CD4-positive, alpha-beta memory T cell (primary cell): ENCODE measurements at regions not wholly inside any gene's neighbourhood (a gene's known extent, or its start where the extent isn't known, plus 50 kb on each side); places are given as distances from the start of the nearest gene placed in this dataset.
"Not testable (repeated sequence)": the region's sequence is repeated elsewhere in the genome, so short reads cannot be mapped to it uniquely, and the experiment has no call there.

Source experiments
- CTCF ChIA-PET: fragments of 350-600 bp; sonication (Branson Sonifier 250); formaldehyde crosslinking; loops from one replicate; lab custom pipeline; 2021; ENCODE audit warnings: inconsistent platforms; ENCODE audit not compliant: partially characterized antibody; lab: Charles Lee
- POLR2A ChIA-PET: fragments of 350-600 bp; sonication (Branson Sonifier 250); formaldehyde crosslinking; loops from one replicate; lab custom pipeline; 2021; ENCODE audit not compliant: partially characterized antibody; lab: Charles Lee
- DNase-seq, 5 donors: peaks; one replicate each; pipeline versions ENCODE4 v3.0.0 to v3.0.0-alpha.2; 2020 to 2022; ENCODE audit warnings: mixed read lengths in 1 of 5
- H3K27ac ChIP-seq: one replicate; pipeline ENCODE4 v1.7.0; 2013; ENCODE audit warnings: low read depth, low read length
- H3K27me3 ChIP-seq: 2 replicates; pipeline ENCODE4 v1.7.0; 2013; ENCODE audit warnings: mild to moderate bottlenecking, low read length, moderate library complexity; ENCODE audit not compliant: insufficient read depth
- H3K36me3 ChIP-seq: 2 replicates; pipeline ENCODE4 v1.7.0; 2013; ENCODE audit warnings: mild to moderate bottlenecking, low read length, moderate library complexity; ENCODE audit not compliant: insufficient read depth
- H3K4me1 ChIP-seq: 2 replicates; pipeline ENCODE4 v1.7.0; 2013; ENCODE audit warnings: mild to moderate bottlenecking, low read length, moderate library complexity; ENCODE audit not compliant: insufficient read depth
- H3K4me3 ChIP-seq, 2 donors: one replicate each; pipeline ENCODE4 v1.7.0; 2013; ENCODE audit warnings: low read length in 2 of 2, mild to moderate bottlenecking in 1 of 2
- H3K9me3 ChIP-seq, 2 donors: one replicate each; pipeline ENCODE4 v1.7.0; 2013; ENCODE audit warnings: low read length in 2 of 2, control low read depth in 1 of 2; ENCODE audit not compliant: control insufficient read depth in 1 of 2
- H3K27ac Mint-ChIP-seq, 7 donors: one replicate each; pipeline ENCODE4 v1.8.0; 2020 to 2021; ENCODE audit warnings: mixed read lengths in 7 of 7, mild to moderate bottlenecking in 6 of 7, inconsistent platforms in 3 of 7, moderate library complexity in 3 of 7
- H3K27me3 Mint-ChIP-seq, 2 donors: one replicate each; pipeline ENCODE4 v1.8.0; 2020 to 2021; ENCODE audit warnings: mixed read lengths in 2 of 2
- H3K36me3 Mint-ChIP-seq, 2 donors: one replicate each; pipeline ENCODE4 v1.8.0; 2020 to 2021; ENCODE audit warnings: mixed read lengths in 2 of 2, inconsistent platforms in 1 of 2, mild to moderate bottlenecking in 1 of 2
- H3K4me1 Mint-ChIP-seq, 4 donors: one replicate each; pipeline ENCODE4 v1.8.0; 2020 to 2021; ENCODE audit warnings: mixed read lengths in 4 of 4, mild to moderate bottlenecking in 1 of 4
- H3K4me3 Mint-ChIP-seq, 8 donors: one replicate each; pipeline ENCODE4 v1.8.0; 2020 to 2021; ENCODE audit warnings: mixed read lengths in 8 of 8, mild to moderate bottlenecking in 7 of 8, moderate library complexity in 6 of 8, inconsistent platforms in 3 of 8
- H3K9me3 Mint-ChIP-seq, 8 donors: one replicate each; pipeline ENCODE4 v1.8.0; 2020 to 2021; ENCODE audit warnings: mixed read lengths in 8 of 8, mild to moderate bottlenecking in 5 of 8, inconsistent platforms in 3 of 8, moderate library complexity in 1 of 8
- intact Hi-C: fragments of 100-400 bp; cut with micrococcal nuclease; formaldehyde crosslinking; loops from one replicate; pipeline ENCODE4 v1.15.1; 2023

DNA sequence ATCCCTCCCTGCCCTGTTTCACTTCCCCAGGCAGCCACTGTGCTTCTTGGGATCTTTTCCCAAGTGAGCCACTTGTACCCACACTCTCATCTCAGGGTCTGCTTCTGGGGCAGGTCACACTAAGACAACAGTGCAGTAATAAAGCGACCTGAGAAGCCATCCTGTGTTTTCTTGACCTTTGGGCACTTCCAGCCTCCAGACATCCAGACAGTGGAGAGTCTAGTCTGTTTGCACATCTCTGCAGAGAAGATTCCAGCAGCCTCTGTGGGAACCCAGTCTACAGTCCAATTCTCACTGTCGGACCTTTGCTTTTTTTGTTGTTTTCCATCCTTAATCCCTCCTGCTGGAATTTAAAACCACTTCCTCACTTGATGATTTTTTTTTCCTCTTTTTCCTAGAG lies 50.3 kb upstream of the ATP6AP2 start:
- H3K9me3 ChIP-seq: no peaks in the 10 kb centered on the region
- no peak overlapping the region for H3K27ac ChIP-seq
- H3K27me3 Mint-ChIP-seq: no peaks in the 10 kb centered on the region
- H3K36me3 ChIP-seq: no peaks in the 10 kb centered on the region
- H3K4me1 ChIP-seq: no peaks in the 10 kb centered on the region
- H3K36me3 Mint-ChIP-seq: no peaks in the 10 kb centered on the region
- DNase-seq: no peak
- H3K27me3 ChIP-seq: no peaks in the 10 kb centered on the region
- H3K27ac Mint-ChIP-seq: no peak overlapping the region
- intact Hi-C loops: no loop called here
- CTCF ChIA-PET: no interaction called here
- H3K4me3 Mint-ChIP-seq: no peak overlapping the region
- no peaks in the 10 kb centered on the region for H3K9me3 Mint-ChIP-seq
- POLR2A ChIA-PET: no interaction called here
- no peaks in the 10 kb centered on the region for H3K4me1 Mint-ChIP-seq
- no peak overlapping the region for H3K4me3 ChIP-seq

DNA sequence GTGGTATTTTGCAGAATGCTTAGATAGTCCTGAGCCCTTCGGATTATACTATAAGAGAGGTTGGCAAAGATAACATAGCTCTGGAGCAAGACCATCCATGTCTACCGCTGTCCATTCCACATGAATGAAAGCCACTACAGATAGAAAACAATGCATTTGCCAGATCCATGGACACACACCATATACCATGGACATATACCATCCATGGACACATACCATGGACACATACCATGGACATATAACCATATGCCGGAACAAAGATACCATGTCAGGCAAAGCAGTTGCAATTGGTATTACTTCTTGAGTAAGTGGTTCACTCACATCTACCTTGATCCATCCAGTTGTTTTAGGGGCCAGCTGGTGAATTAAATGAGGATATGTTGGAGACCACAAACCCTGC lies 53.2 kb upstream of the ATP6AP2 start:
- Mint-ChIP-seq H3K4me3 (no peak overlapping the region), H3K36me3 (no peaks in the 10 kb centered on the region), H3K27me3 (no peaks in the 10 kb centered on the region), H3K4me1 (no peaks in the 10 kb centered on the region), H3K27ac (no peak overlapping the region), H3K9me3 (no peaks in the 10 kb centered on the region)
- ChIA-PET POLR2A (no interaction called here), CTCF (no interaction called here)
- H3K27me3 ChIP-seq: no peaks in the 10 kb centered on the region
- H3K36me3 ChIP-seq: no peaks in the 10 kb centered on the region
- H3K4me3 ChIP-seq: no peak overlapping the region
- H3K9me3 ChIP-seq: no peaks in the 10 kb centered on the region
- DNase-seq: no peak
- no peak overlapping the region for H3K27ac ChIP-seq
- intact Hi-C loops: no loop called here
- no peaks in the 10 kb centered on the region for H3K4me1 ChIP-seq

DNA sequence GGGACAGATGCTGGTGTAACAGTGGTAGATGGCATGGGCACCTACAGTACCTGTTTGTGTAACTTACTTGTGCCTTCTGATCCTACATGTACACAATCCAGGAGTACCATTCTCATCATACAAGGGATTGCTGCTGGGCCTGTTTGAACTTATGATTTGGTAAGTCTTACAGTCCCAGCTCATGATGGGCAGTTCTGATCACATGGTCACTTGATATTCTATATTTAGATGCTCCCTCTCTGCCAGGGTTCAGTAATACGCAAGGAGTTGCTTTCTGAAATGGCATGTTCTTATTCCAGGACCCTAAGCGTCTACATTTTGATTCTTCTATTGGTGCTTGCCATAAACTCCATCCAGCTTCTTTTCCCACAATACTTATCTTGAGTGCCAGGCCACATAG lies 54.4 kb upstream of the ATP6AP2 start:
- no peak overlapping the region for H3K4me3 ChIP-seq

DNA sequence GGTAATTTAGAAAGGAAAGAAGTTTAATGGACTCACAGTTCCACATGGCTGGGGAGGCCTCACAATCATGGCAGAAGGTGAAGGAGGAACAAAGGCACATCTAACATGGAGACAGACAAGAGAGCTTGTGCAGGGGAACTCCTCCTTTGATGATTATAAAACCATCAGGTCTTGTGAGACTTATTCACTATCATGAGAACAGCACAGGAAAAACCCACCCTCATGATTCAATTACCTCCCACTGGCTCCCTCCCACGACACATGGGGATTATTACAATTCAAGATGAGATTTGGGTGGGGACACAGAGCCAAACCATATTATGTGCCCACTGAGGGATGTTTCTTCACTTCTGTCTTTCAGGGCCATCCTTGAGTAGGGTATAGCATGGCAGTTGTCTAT lies 54.9 kb upstream of the ATP6AP2 start:
- H3K36me3 Mint-ChIP-seq, H3K4me1 ChIP-seq, H3K4me3 Mint-ChIP-seq, H3K9me3 ChIP-seq, DNase-seq, H3K27ac Mint-ChIP-seq, POLR2A ChIA-PET, intact Hi-C loops, H3K27me3 ChIP-seq, H3K27me3 Mint-ChIP-seq, H3K4me3 ChIP-seq, H3K27ac ChIP-seq, H3K36me3 ChIP-seq, H3K4me1 Mint-ChIP-seq, H3K9me3 Mint-ChIP-seq: not testable (repeated sequence)
- CTCF ChIA-PET: interaction anchor here (1.0 kb wide), 1 partner anchor 18 kb away, joined by 4 read pairs; no protein-coding TSS in a partner anchor

More for the DNA sequence above, 54.4 kb upstream of the ATP6AP2 start:
- intact Hi-C loops: no loop called here
- H3K27ac ChIP-seq: no peak overlapping the region
- no peaks in the 10 kb centered on the region for H3K36me3 Mint-ChIP-seq
- no peaks in the 10 kb centered on the region for H3K9me3 Mint-ChIP-seq
- H3K27me3 ChIP-seq: no peaks in the 10 kb centered on the region
- H3K27ac Mint-ChIP-seq: no peak overlapping the region
- no peak for DNase-seq
- H3K4me3 Mint-ChIP-seq: no peak overlapping the region
- no peaks in the 10 kb centered on the region for H3K36me3 ChIP-seq
- no peaks in the 10 kb centered on the region for H3K27me3 Mint-ChIP-seq
- ChIA-PET CTCF (interaction anchor here (1.0 kb wide), 1 partner anchor 18 kb away, joined by 4 read pairs; no protein-coding TSS in a partner anchor), POLR2A (no interaction called here)
- no peaks in the 10 kb centered on the region for H3K4me1 ChIP-seq
- peaks cover 0 to 1% (median 0%) of the 10 kb centered on the region in 4 donors for H3K4me1 Mint-ChIP-seq
- no peaks in the 10 kb centered on the region for H3K9me3 ChIP-seq

DNA sequence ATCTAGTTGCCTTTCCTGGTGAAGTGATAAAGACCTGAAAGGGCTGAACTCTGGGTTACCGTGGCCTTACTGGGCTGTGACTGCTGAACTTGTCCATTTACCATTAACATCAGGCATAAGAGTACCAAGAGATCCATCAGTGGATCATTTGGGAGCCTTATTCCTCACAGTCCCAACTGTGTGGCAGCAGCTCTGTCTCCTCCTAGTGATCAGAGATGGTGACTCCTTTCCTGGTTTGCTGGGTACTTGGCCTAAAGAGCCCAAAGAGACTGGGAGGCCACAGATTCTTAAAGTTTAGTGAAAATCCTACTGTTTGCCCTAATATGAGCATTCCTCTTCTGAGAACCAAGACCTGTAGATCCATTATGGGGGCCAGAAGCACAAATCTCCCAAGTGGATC lies 56.3 kb upstream of the ATP6AP2 start:
- Mint-ChIP-seq H3K27ac (peak overlapping the region in 1 of 7 donors; percentile 35), H3K4me3 (no peak overlapping the region), H3K27me3 (no peaks in the 10 kb centered on the region), H3K36me3 (no peaks in the 10 kb centered on the region), H3K4me1 (peaks cover 0 to 1% (median 0%) of the 10 kb centered on the region in 4 donors), H3K9me3 (no peaks in the 10 kb centered on the region)
- Histone ChIP-seq H3K9me3 (no peaks in the 10 kb centered on the region), H3K4me1 (no peaks in the 10 kb centered on the region), H3K27me3 (no peaks in the 10 kb centered on the region), H3K36me3 (no peaks in the 10 kb centered on the region), H3K27ac (no peak overlapping the region), H3K4me3 (no peak overlapping the region)
- CTCF ChIA-PET: no interaction called here
- intact Hi-C loops: no loop called here
- no peak for DNase-seq
- POLR2A ChIA-PET: no interaction called here

DNA sequence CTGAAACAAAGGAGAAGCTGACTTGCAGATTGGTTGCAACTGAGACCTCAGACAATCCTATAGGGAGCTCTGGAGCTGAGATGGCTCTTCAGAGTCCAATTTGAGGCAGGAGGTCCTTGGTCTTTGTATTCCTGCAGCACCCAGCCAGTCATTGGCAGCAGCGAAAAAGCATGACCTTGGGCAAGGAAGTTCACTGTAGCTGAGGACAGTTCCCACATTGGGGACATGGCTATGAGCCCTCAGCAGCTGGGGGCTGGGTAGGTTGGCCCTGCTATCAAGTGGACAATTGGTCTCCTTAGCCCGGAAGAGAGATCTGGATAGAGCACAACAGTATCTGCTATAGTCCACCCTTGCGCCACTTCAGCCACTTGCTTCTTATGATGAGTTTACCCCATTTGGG lies 56.9 kb upstream of the ATP6AP2 start:
- H3K9me3 ChIP-seq: no peaks in the 10 kb centered on the region
- CTCF ChIA-PET: no interaction called here
- H3K36me3 Mint-ChIP-seq: no peaks in the 10 kb centered on the region
- POLR2A ChIA-PET: no interaction called here
- intact Hi-C loops: no loop called here
- H3K4me3 ChIP-seq: no peak overlapping the region
- no peak overlapping the region for H3K4me3 Mint-ChIP-seq
- peaks cover 0 to 1% (median 0%) of the 10 kb centered on the region in 4 donors for H3K4me1 Mint-ChIP-seq
- no peak for DNase-seq
- no peaks in the 10 kb centered on the region for H3K9me3 Mint-ChIP-seq
- no peak overlapping the region for H3K27ac ChIP-seq
- no peaks in the 10 kb centered on the region for H3K27me3 Mint-ChIP-seq
- H3K27ac Mint-ChIP-seq: no peak overlapping the region
- H3K27me3 ChIP-seq: no peaks in the 10 kb centered on the region
- no peaks in the 10 kb centered on the region for H3K36me3 ChIP-seq
- H3K4me1 ChIP-seq: no peaks in the 10 kb centered on the region

DNA sequence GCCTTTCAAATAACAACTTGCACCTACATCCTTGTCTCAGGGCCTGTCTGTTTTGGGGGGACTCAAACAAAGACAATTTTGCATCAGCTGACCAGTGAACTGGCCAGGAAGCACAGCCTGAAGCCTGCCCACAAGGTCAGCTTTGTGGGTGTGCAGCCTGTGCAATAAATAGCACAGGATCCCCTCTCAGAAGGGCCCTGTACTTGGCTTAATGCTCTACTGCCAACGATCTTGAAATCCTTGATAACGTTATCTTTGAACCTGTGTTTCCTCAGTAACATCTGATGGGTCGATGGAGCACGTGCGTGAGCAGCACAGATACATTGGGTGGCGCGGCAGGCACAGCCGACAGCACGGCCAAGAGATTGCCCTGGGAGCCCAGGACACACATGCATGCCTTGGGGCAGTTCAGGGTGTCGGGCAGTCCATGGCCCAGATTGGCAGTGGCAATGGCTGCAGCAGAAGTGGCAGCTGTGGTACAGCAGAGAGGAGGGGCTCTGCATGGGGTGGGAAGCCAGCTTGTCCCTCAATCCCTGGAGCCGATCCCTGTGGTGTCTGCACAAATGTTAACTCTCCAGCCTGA lies 58.8 kb upstream of the ATP6AP2 start:
- Histone ChIP-seq H3K4me1 (no peaks in the 10 kb centered on the region), H3K4me3 (no peak overlapping the region), H3K27ac (no peak overlapping the region), H3K36me3 (no peaks in the 10 kb centered on the region), H3K9me3 (no peaks in the 10 kb centered on the region), H3K27me3 (no peaks in the 10 kb centered on the region)
- Mint-ChIP-seq H3K9me3 (no peaks in the 10 kb centered on the region), H3K4me1 (peaks cover 0 to 1% (median 0%) of the 10 kb centered on the region in 4 donors), H3K36me3 (no peaks in the 10 kb centered on the region), H3K27ac (peak overlapping the region in 1 of 7 donors; percentile 20), H3K4me3 (no peak overlapping the region), H3K27me3 (no peaks in the 10 kb centered on the region)
- intact Hi-C loops: no loop called here
- no peak for DNase-seq
- POLR2A ChIA-PET: no interaction called here
- CTCF ChIA-PET: no interaction called here

DNA sequence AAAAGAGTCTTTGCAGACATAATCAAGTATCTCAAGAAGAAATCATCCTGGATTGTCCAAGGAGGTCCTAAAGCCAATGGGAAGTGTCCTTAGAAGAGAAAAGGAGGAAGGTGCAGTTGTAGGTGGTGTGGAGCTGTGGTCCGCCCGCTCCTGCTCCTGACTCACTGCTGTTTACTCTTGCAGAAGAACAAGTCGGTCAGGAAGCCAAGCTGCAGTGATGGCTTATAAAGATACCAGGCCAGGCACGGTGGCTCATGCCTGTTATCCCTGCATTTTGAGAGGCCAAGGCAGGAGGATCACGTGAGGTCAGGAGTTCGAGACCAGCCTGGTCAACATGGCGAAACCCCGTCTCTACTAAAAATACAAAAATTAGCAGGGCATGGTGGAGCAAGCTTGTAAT lies 66.4 kb upstream of the ATP6AP2 start:
- H3K4me3 ChIP-seq: no peak overlapping the region
- no peak overlapping the region for H3K27ac ChIP-seq
- H3K4me1 ChIP-seq: no peaks in the 10 kb centered on the region
- Mint-ChIP-seq H3K4me1 (no peaks in the 10 kb centered on the region), H3K27ac (no peak overlapping the region), H3K4me3 (no peak overlapping the region), H3K27me3 (peaks cover 0 to 3% of the 10 kb centered on the region in 2 donors), H3K9me3 (peaks cover 0 to 2% (median 0%) of the 10 kb centered on the region in 8 donors), H3K36me3 (no peaks in the 10 kb centered on the region)
- ChIA-PET CTCF (no interaction called here), POLR2A (no interaction called here)
- no peaks in the 10 kb centered on the region for H3K27me3 ChIP-seq
- no peaks in the 10 kb centered on the region for H3K9me3 ChIP-seq
- DNase-seq: no peak
- intact Hi-C loops: no loop called here
- H3K36me3 ChIP-seq: no peaks in the 10 kb centered on the region
